GM12872 (cell line): ENCODE measurements at regions not wholly inside any gene's neighbourhood (a gene's known extent, or its start where the extent isn't known, plus 50 kb on each side); places are given as distances from the start of the nearest gene placed in this dataset.

Experiments
- CTCF ChIP-seq: IDR thresholded peaks from 3 replicates; pipeline ENCODE4 v1.5.1; 2011; ENCODE audit warnings: low read depth, mild to moderate bottlenecking, low read length, moderate library complexity; ENCODE audit not compliant: insufficient read depth

GRCh38 chr21:41095983-41096382 is 72.0 kb upstream of the BACE2 start:
- TF ChIP-seq CTCF, result no peak

- TF ChIP-seq CTCF, result no peak
These were observed 69.9 kb upstream of the BACE2 start for GRCh38 chr21:41098076-41098475.

GRCh38 chr21:41098481-41099042 is 69.4 kb upstream of the BACE2 start:
- no peak for TF ChIP-seq CTCF

GRCh38 chr21:41100826-41101550 is 67.0 kb upstream of the BACE2 start:
- TF ChIP-seq CTCF, result no peak

GRCh38 chr21:41102281-41102680 is 65.7 kb upstream of the BACE2 start:
- TF ChIP-seq CTCF, result no peak

- no peak for TF ChIP-seq CTCF
These were observed 60.4 kb upstream of the BACE2 start for GRCh38 chr21:41107602-41108001.

GRCh38 chr21:41108668-41109585 is 59.0 kb upstream of the BACE2 start:
- TF ChIP-seq CTCF, result no peak
